Transverse colon (tissue), 4 donors: ENCODE measurements at regions not wholly inside any gene's neighbourhood (a gene's known extent, or its start where the extent isn't known, plus 50 kb on each side); places are given as distances from the start of the nearest gene placed in this dataset.

ENCODE experiments used
- CTCF ChIP-seq, 5 experiments: fragments of 200-600 bp in 3 of 5; fragments of 450-650 bp in 2 of 5; sonication (generic) in 3 of 5; IDR thresholded peaks; 1 replicate in 2 of 5; 2 replicates in 3 of 5; pipeline ENCODE4 v1.5.1; 2016 to 2017; ENCODE audit warnings: antibody characterized with exemption in 5 of 5, inconsistent platforms in 3 of 5, mild to moderate bottlenecking in 2 of 5, moderate library complexity in 1 of 5
- POLR2A ChIP-seq: fragments of 450-650 bp; IDR thresholded peaks from one replicate; pipeline ENCODE4 v1.6.1; 2016; ENCODE audit warnings: antibody characterized with exemption, mild to moderate bottlenecking, moderate library complexity
- POLR2AphosphoS5 ChIP-seq, 3 donors: sonication (generic); formaldehyde crosslinking; IDR thresholded peaks; one replicate each; pipeline ENCODE4 v1.6.1; 2016; ENCODE audit warnings: antibody characterized with exemption in 3 of 3

DNA sequence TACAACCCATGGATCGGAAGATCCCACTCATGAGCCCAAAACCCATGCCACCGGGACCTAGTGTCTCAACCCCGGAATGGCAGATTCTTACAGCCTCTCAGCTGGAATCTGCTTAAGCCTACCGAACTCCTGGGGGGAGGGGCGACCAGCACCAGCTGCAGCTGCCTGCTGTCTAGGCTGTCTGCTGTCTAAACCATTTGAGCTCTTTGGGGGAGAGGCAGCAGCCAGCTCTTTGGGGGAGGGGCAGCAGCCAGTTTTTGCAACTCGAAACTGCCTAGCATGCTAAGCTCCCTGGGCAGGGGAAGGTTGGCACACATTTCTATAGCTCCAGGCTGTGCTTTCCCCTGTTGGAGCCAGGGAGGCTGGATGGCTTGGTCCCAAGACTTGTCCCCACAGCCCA is 643.5 kb upstream of the AMELY start:
- TF ChIP-seq CTCF (IDR thresholded peaks at IDR 0.05) (no peak), POLR2AphosphoS5 (IDR thresholded peaks at IDR 0.05) (no peak), POLR2A (no peak)
